Esophagus muscularis mucosa (tissue), 3 donors: ENCODE measurements at regions not wholly inside any gene's neighbourhood (a gene's known extent, or its start where the extent isn't known, plus 50 kb on each side); places are given as distances from the start of the nearest gene placed in this dataset.

ENCODE experiments used
- CTCF ChIP-seq, 3 experiments: fragments of 200-600 bp in 2 of 3; fragments of 450-650 bp in 1 of 3; sonication (generic) in 2 of 3; IDR thresholded peaks; one replicate each; pipeline ENCODE4 v1.5.1; 2017 to 2019; ENCODE audit warnings: antibody characterized with exemption in 3 of 3, mild to moderate bottlenecking in 2 of 3, moderate library complexity in 1 of 3
- POLR2A ChIP-seq: fragments of 450-650 bp; IDR thresholded peaks from one replicate; pipeline ENCODE4 v1.6.1; 2017; ENCODE audit warnings: antibody characterized with exemption, moderate library complexity, mild to moderate bottlenecking, low read depth

GRCh38 chr5:166695326-166695725 is 1596.1 kb upstream of the WWC1 start:
- TF ChIP-seq CTCF (IDR thresholded peaks at IDR 0.05), result no peak
- TF ChIP-seq POLR2A, result no peak
